ENCODE measurements at regions not wholly inside any gene's neighbourhood (a gene's known extent, or its start where the extent isn't known, plus 50 kb on each side); places are given as distances from the start of the nearest gene placed in this dataset.
A peak's percentile ranks its signal among the peaks of the same experiment; 100 is the strongest.

DNA sequence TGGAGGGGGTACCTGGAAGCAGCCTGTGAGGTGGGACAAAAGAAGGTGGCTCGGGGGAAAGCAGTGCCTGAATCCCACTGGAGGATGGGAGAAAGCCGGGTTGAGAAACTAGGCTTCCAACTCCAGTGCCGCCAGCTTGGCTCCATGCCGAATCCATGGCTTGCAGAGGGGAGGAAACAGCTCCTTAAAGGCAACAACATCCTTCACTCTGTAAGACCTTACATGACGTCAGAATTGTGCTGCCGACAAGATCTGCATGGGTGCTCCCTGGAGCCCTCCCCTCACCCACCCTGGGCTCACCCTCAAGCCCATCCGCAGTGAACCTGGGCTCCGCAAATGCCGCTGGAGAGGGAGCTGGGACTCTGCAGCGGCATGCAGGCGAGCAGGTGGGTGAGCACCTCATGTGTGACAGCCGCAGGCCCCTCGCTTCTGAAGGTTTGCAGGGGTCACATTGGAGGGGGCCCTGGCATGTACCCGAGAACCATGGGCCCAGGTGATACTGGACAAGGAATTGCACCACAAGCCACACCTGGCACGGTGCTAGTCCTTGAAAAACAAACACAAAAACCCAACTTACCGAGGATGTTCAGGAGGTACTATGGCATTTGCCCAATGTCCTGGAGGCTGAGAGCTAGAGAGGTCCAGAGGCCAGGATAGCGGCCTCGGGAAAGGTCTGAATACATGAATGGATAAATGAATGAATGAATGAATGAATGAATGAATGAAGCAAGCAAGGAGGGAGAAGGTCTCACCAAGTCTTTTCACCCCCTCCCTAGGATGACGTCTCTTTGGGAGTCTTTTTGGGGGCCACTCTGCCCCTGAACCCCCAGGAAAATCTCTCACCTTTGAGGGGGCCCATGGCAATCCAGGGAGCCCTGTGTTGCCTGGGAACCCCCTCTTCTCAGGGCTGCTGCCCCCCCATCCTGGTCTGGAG, 238.6 kb upstream of the SHH start:
- peak overlapping the region; percentile 87 for H3K18ac ChIP-seq (ENCODE audit: low read length)

DNA sequence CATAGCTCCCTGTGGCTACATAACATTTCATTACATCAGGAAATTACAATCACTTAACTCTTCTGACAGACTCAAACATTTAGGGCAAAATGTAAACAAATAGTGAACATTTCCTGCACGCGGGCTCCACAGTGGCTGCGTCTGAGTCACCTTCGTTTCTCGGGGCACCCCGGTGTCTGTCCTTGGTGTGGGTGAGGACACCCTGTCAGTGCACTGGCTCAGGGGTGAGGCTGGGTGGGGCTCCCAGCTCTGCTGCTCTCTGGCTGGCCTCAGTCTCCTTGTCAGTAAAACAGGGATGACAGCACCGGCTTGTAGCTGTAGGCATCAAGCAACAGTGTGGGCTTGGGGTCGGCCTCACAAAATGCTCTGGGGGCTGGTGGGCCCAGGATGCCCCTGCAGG, 237.1 kb upstream of the SHH start:
- WGBS, 2 donors (ENCODE audit: extremely low coverage in 2 of 2, insufficient read length in 2 of 2, insufficient replicate concordance in 1 of 2), result no CpG with 5 or more reads among the region's 8 CpGs

More for the DNA sequence above, 238.6 kb upstream of the SHH start:
- Histone ChIP-seq H3K4me3 (ENCODE audit: low read length in 2 of 2) (no peak overlapping the region), H4K8ac (ENCODE audit: low read depth, low read length) (no peak overlapping the region), H3K27ac (replicated peaks; ENCODE audit: low read length) (no peak overlapping the region), H2BK12ac (ENCODE audit: low read length) (peak overlapping the region; percentile 92), H2BK5ac (ENCODE audit: low read length) (no peak overlapping the region), H3K4me2 (ENCODE audit: insufficient read depth, low read length, poor library complexity, severe bottlenecking) (no peak overlapping the region), H2BK15ac (ENCODE audit: low read length) (no peak overlapping the region), H3K4me1 (ENCODE audit: control insufficient read depth in 2 of 2, insufficient read depth in 1 of 2, low read depth in 1 of 2, low read length in 2 of 2) (no peaks in the 10 kb centered on the region), H3K4ac (ENCODE audit: low read length) (no peak overlapping the region), H3K23ac (ENCODE audit: low read depth, low read length, poor library complexity) (no peak overlapping the region), H3K27me3 (ENCODE audit: control insufficient read depth in 3 of 3, insufficient read depth in 3 of 3, low read depth in 1 of 3, low read length in 3 of 3) (peaks cover 0 to under 1% (median 0%) of the 10 kb centered on the region in 3 experiments), H3K36me3 (replicated peaks in 1 of 2; ENCODE audit: control insufficient read depth in 2 of 2, insufficient read depth in 2 of 2, low read length in 2 of 2) (no peaks in the 10 kb centered on the region), H2AFZ (ENCODE audit: low read length) (no peak overlapping the region), H3K14ac (ENCODE audit: low read length) (no peak overlapping the region), H3K9ac (ENCODE audit: low read depth, low read length, poor library complexity) (no peak overlapping the region), H3K9me3 (replicated peaks in 1 of 2; ENCODE audit: control insufficient read depth in 2 of 2, insufficient read depth in 1 of 2, low read depth in 1 of 2, low read length in 2 of 2) (peaks cover 0 to 6% of the 10 kb centered on the region in 2 donors), H2AK5ac (ENCODE audit: low read depth, low read length) (peak overlapping the region; percentile 48), H3K79me1 (ENCODE audit: low read depth, low read length) (no peaks in the 10 kb centered on the region), H4K91ac (ENCODE audit: low read depth, low read length, poor library complexity) (peak overlapping the region; percentile 82), H2BK120ac (ENCODE audit: low read depth, low read length) (no peak overlapping the region)
- WGBS, 2 donors (ENCODE audit: extremely low coverage in 2 of 2, insufficient read length in 2 of 2, insufficient replicate concordance in 1 of 2), result no CpG with 5 or more reads among the region's 19 CpGs
- no peak for DNase-seq (ENCODE audit: low spot score)

DNA sequence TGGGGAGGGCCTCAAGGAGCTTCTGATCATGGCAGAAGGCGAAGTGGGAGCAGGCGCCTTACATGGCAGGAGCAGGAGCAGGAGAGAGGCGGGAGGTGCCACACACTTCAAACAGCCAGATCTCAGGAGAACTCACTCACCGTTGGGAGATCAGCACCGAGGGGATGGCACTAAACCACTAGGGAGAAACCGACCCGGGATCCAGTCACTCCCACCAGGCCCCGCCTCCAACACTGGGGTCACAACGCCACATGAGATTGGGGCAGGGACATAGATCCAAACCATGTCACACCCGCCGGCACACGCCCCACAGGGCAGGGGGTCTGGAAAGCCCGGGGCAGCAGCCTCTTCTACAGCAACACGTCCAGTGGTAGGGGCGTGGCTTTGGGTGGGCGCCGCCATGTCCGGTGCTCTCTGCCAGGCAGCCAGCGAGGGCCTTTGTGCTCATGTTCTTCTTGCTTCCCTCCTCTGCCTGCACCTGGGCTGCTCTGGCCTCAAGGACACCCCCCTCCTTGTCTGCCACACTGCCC, 233.8 kb upstream of the SHH start:
- Histone ChIP-seq H3K14ac (ENCODE audit: low read length) (no peak overlapping the region), H2AFZ (ENCODE audit: low read length) (no peak overlapping the region), H2BK5ac (ENCODE audit: low read length) (no peak overlapping the region), H3K27me3 (ENCODE audit: control insufficient read depth in 3 of 3, insufficient read depth in 3 of 3, low read depth in 1 of 3, low read length in 3 of 3) (peaks cover 0 to 17% (median 0%) of the 10 kb centered on the region in 3 experiments), H3K79me1 (ENCODE audit: low read depth, low read length) (no peaks in the 10 kb centered on the region), H3K23ac (ENCODE audit: low read depth, low read length, poor library complexity) (peak overlapping the region; percentile 65), H3K9me3 (replicated peaks in 1 of 2; ENCODE audit: control insufficient read depth in 2 of 2, insufficient read depth in 1 of 2, low read depth in 1 of 2, low read length in 2 of 2) (peaks cover 0 to 4% of the 10 kb centered on the region in 2 donors), H2BK15ac (ENCODE audit: low read length) (no peak overlapping the region), H4K91ac (ENCODE audit: low read depth, low read length, poor library complexity) (no peak overlapping the region), H2BK120ac (ENCODE audit: low read depth, low read length) (no peak overlapping the region), H3K4me3 (ENCODE audit: low read length in 2 of 2) (no peak overlapping the region), H4K8ac (ENCODE audit: low read depth, low read length) (no peak overlapping the region), H3K18ac (ENCODE audit: low read length) (peak overlapping the region; percentile 32), H2AK5ac (ENCODE audit: low read depth, low read length) (peak overlapping the region; percentile 61), H3K4me2 (ENCODE audit: insufficient read depth, low read length, poor library complexity, severe bottlenecking) (no peak overlapping the region), H3K27ac (replicated peaks; ENCODE audit: low read length) (no peak overlapping the region), H2BK12ac (ENCODE audit: low read length) (no peak overlapping the region), H3K4ac (ENCODE audit: low read length) (no peak overlapping the region), H3K4me1 (ENCODE audit: control insufficient read depth in 2 of 2, insufficient read depth in 1 of 2, low read depth in 1 of 2, low read length in 2 of 2) (peaks cover 0 to 2% of the 10 kb centered on the region in 2 donors), H3K36me3 (replicated peaks in 1 of 2; ENCODE audit: control insufficient read depth in 2 of 2, insufficient read depth in 2 of 2, low read length in 2 of 2) (no peaks in the 10 kb centered on the region), H3K9ac (ENCODE audit: low read depth, low read length, poor library complexity) (no peak overlapping the region)
- no peak for DNase-seq (ENCODE audit: low spot score)
- no CpG with 5 or more reads among the region's 19 CpGs for WGBS, 2 donors (ENCODE audit: extremely low coverage in 2 of 2, insufficient read length in 2 of 2, insufficient replicate concordance in 1 of 2)

More for the DNA sequence above, 237.1 kb upstream of the SHH start:
- no peak overlapping the region for H3K27ac ChIP-seq (replicated peaks; ENCODE audit: low read length)
- no peak overlapping the region for H3K4ac ChIP-seq (ENCODE audit: low read length)
- H2AK5ac ChIP-seq (ENCODE audit: low read depth, low read length), result peak overlapping the region; percentile 52
- H4K91ac ChIP-seq (ENCODE audit: low read depth, low read length, poor library complexity), result no peak overlapping the region
- no peak overlapping the region for H2BK120ac ChIP-seq (ENCODE audit: low read depth, low read length)
- DNase-seq (ENCODE audit: low spot score), result no peak
- H3K23ac ChIP-seq (ENCODE audit: low read depth, low read length, poor library complexity), result no peak overlapping the region
- H2BK12ac ChIP-seq (ENCODE audit: low read length), result no peak overlapping the region
- no peak overlapping the region for H3K4me2 ChIP-seq (ENCODE audit: insufficient read depth, low read length, poor library complexity, severe bottlenecking)
- H2BK5ac ChIP-seq (ENCODE audit: low read length), result no peak overlapping the region
- H3K14ac ChIP-seq (ENCODE audit: low read length), result no peak overlapping the region
- H3K9ac ChIP-seq (ENCODE audit: low read depth, low read length, poor library complexity), result no peak overlapping the region
- no peak overlapping the region for H3K18ac ChIP-seq (ENCODE audit: low read length)
- H3K36me3 ChIP-seq (replicated peaks in 1 of 2; ENCODE audit: control insufficient read depth in 2 of 2, insufficient read depth in 2 of 2, low read length in 2 of 2), result no peaks in the 10 kb centered on the region
- H3K4me3 ChIP-seq (ENCODE audit: low read length in 2 of 2), result no peak overlapping the region
- peaks cover 0 to 2% of the 10 kb centered on the region in 2 donors for H3K4me1 ChIP-seq (ENCODE audit: control insufficient read depth in 2 of 2, insufficient read depth in 1 of 2, low read depth in 1 of 2, low read length in 2 of 2)
- H3K27me3 ChIP-seq (ENCODE audit: control insufficient read depth in 3 of 3, insufficient read depth in 3 of 3, low read depth in 1 of 3, low read length in 3 of 3), result no peaks in the 10 kb centered on the region
- peaks cover 0 to 6% of the 10 kb centered on the region in 2 donors for H3K9me3 ChIP-seq (replicated peaks in 1 of 2; ENCODE audit: control insufficient read depth in 2 of 2, insufficient read depth in 1 of 2, low read depth in 1 of 2, low read length in 2 of 2)
- H3K79me1 ChIP-seq (ENCODE audit: low read depth, low read length), result no peaks in the 10 kb centered on the region
- no peak overlapping the region for H2BK15ac ChIP-seq (ENCODE audit: low read length)
- no peak overlapping the region for H4K8ac ChIP-seq (ENCODE audit: low read depth, low read length)
- H2AFZ ChIP-seq (ENCODE audit: low read length), result no peak overlapping the region
